ENCODE measurements at regions not wholly inside any gene's neighbourhood (a gene's known extent, or its start where the extent isn't known, plus 50 kb on each side); places are given as distances from the start of the nearest gene placed in this dataset.

- no peaks in the 10 kb centered on the region for H3K4me1 ChIP-seq
- ATAC-seq = no peak
- H3K27ac ChIP-seq = no peak overlapping the region
- TF ChIP-seq, protein P1, sequence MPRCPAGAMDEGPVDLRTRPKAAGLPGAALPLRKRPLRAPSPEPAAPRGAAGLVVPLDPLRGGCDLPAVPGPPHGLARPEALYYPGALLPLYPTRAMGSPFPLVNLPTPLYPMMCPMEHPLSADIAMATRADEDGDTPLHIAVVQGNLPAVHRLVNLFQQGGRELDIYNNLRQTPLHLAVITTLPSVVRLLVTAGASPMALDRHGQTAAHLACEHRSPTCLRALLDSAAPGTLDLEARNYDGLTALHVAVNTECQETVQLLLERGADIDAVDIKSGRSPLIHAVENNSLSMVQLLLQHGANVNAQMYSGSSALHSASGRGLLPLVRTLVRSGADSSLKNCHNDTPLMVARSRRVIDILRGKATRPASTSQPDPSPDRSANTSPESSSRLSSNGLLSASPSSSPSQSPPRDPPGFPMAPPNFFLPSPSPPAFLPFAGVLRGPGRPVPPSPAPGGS (IDR thresholded peaks at IDR 0.05) = no peak
- no peak for TF ChIP-seq NPAS2 (CRISPR knock-in tag; IDR thresholded peaks at IDR 0.05; ENCODE audit: borderline replicate concordance)
- no peak for TF ChIP-seq EHF (CRISPR knock-in tag; IDR thresholded peaks at IDR 0.05)
- TF ChIP-seq JUN (IDR thresholded peaks at IDR 0.05) = no peak
- TF ChIP-seq BHLHE40 (IDR thresholded peaks at IDR 0.05; ENCODE audit: low read depth, low read length) = no peak
- no peak for TF ChIP-seq ZFP36 (IDR thresholded peaks at IDR 0.05; ENCODE audit: borderline replicate concordance, partially characterized antibody)
- TF ChIP-seq, protein P2, sequence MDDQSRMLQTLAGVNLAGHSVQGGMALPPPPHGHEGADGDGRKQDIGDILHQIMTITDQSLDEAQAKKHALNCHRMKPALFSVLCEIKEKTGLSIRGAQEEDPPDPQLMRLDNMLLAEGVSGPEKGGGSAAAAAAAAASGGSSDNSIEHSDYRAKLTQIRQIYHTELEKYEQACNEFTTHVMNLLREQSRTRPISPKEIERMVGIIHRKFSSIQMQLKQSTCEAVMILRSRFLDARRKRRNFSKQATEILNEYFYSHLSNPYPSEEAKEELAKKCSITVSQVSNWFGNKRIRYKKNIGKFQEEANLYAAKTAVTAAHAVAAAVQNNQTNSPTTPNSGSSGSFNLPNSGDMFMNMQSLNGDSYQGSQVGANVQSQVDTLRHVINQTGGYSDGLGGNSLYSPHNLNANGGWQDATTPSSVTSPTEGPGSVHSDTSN (IDR thresholded peaks at IDR 0.05) = no peak
- TF ChIP-seq FOXS1 (CRISPR knock-in tag; IDR thresholded peaks at IDR 0.05) = no peak
- H3K4me3 ChIP-seq = no peak overlapping the region
- WGBS (ENCODE audit: missing lambda C conversion rate) = 17% methylated on average over 11 of the region's 11 CpGs
- DNase-seq (ENCODE audit: low read depth in 1 of 2, low spot score in 1 of 2) = no peak
- H3K4me2 ChIP-seq = no peak overlapping the region
- FAIRE-seq = no peak
- CTCF ChIA-PET = no interaction called here
- POLR2A ChIA-PET = no interaction called here
- no peaks in the 10 kb centered on the region for H3K9me3 ChIP-seq
Measured at GRCh38 chr20:60693496-60694133, 558.4 kb upstream of the CDH4 start.

- ChIA-PET CTCF (interaction anchor here (0.7 kb wide), 1 partner anchor 58 kb away, joined by 3 read pairs; no protein-coding TSS in a partner anchor), POLR2A (no interaction called here)
- no peaks in the 10 kb centered on the region for H3K4me1 ChIP-seq
- no peak overlapping the region for H3K4me3 ChIP-seq
- FAIRE-seq (no peak), ATAC-seq (no peak), DNase-seq (ENCODE audit: low read depth in 1 of 2, low spot score in 1 of 2) (no peak)
- no peak overlapping the region for H3K27ac ChIP-seq
- TF ChIP-seq RNF2 (IDR thresholded peaks at IDR 0.05; ENCODE audit: borderline replicate concordance, low read depth) (no peak), POLR2A (IDR thresholded peaks at IDR 0.05; ENCODE audit: low read length) (no peak), JUN (IDR thresholded peaks at IDR 0.05) (no peak), FOSB (CRISPR knock-in tag; IDR thresholded peaks at IDR 0.05) (no peak), HEYL (CRISPR knock-in tag; IDR thresholded peaks at IDR 0.05) (no peak)
- WGBS (ENCODE audit: missing lambda C conversion rate) = 7% methylated on average over 1 of the region's 1 CpG
- no peaks in the 10 kb centered on the region for H3K9me3 ChIP-seq
- H3K4me2 ChIP-seq = no peak overlapping the region
Measured at GRCh38 chr20:60694763-60695162, 557.3 kb upstream of the CDH4 start.

GRCh38 chr20:60695226-60696000, 556.6 kb upstream of the CDH4 start:
- FAIRE-seq (no peak), ATAC-seq (peak in 1 of 2 experiments; percentile 39; a peak in 1 of 6 replicates), DNase-seq (ENCODE audit: low read depth in 1 of 2, low spot score in 1 of 2) (peak in 1 of 2 experiments; percentile 5)
- ChIA-PET CTCF (interaction anchor here (0.7 to 1.0 kb wide), 2 partner anchors 57 to 533 kb away, joined by 3 read pairs; no protein-coding TSS in a partner anchor), POLR2A (no interaction called here)
- no peak overlapping the region for H3K4me2 ChIP-seq
- TF ChIP-seq MAFK (IDR thresholded peaks at IDR 0.05; ENCODE audit: partially characterized antibody) = peak; percentile 84
- no peak for TF ChIP-seq CBX2 (IDR thresholded peaks at IDR 0.05; ENCODE audit: borderline replicate concordance, low read depth)
- H3K4me3 ChIP-seq = no peak overlapping the region
- no peaks in the 10 kb centered on the region for H3K9me3 ChIP-seq
- no peak overlapping the region for H3K27ac ChIP-seq
- no peaks in the 10 kb centered on the region for H3K4me1 ChIP-seq
- 2% methylated on average over 7 of the region's 7 CpGs for WGBS (ENCODE audit: missing lambda C conversion rate)

- ChIA-PET POLR2A (no interaction called here), CTCF (interaction anchor here (0.7 to 1.3 kb wide), 2 partner anchors 112 to 486 kb away, joined by 3 read pairs; no protein-coding TSS in a partner anchor)
- Histone ChIP-seq H3K27ac (no peak overlapping the region), H3K9me3 (no peaks in the 10 kb centered on the region), H3K4me2 (no peak overlapping the region), H3K4me1 (no peaks in the 10 kb centered on the region), H3K4me3 (no peak overlapping the region)
- no peak for FAIRE-seq
- no peak for ATAC-seq
- no peak for DNase-seq (ENCODE audit: low read depth in 1 of 2, low spot score in 1 of 2)
- 32% methylated on average over 2 of the region's 2 CpGs for WGBS (ENCODE audit: missing lambda C conversion rate)
- TF ChIP-seq, protein P2 (IDR thresholded peaks at IDR 0.05) = no peak
- TF ChIP-seq, protein P3, sequence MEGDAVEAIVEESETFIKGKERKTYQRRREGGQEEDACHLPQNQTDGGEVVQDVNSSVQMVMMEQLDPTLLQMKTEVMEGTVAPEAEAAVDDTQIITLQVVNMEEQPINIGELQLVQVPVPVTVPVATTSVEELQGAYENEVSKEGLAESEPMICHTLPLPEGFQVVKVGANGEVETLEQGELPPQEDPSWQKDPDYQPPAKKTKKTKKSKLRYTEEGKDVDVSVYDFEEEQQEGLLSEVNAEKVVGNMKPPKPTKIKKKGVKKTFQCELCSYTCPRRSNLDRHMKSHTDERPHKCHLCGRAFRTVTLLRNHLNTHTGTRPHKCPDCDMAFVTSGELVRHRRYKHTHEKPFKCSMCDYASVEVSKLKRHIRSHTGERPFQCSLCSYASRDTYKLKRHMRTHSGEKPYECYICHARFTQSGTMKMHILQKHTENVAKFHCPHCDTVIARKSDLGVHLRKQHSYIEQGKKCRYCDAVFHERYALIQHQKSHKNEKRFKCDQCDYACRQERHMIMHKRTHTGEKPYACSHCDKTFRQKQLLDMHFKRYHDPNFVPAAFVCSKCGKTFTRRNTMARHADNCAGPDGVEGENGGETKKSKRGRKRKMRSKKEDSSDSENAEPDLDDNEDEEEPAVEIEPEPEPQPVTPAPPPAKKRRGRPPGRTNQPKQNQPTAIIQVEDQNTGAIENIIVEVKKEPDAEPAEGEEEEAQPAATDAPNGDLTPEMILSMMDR (IDR thresholded peaks at IDR 0.05) = no peak
- TF ChIP-seq ZNF302 (CRISPR knock-in tag; IDR thresholded peaks at IDR 0.05) (no peak), MYC (IDR thresholded peaks at IDR 0.05; ENCODE audit: borderline replicate concordance, low read length) (no peak), TFCP2L1 (CRISPR knock-in tag; IDR thresholded peaks at IDR 0.05) (no peak), JUNB (IDR thresholded peaks at IDR 0.05) (no peak), CEBPB (IDR thresholded peaks at IDR 0.05) (no peak), USF2 (IDR thresholded peaks at IDR 0.05) (no peak), CHD2 (IDR thresholded peaks at IDR 0.05; ENCODE audit: low read length, partially characterized antibody) (no peak)
- TF ChIP-seq, protein P1 (IDR thresholded peaks at IDR 0.05) = no peak
Measured at GRCh38 chr20:60697252-60697651, 554.8 kb upstream of the CDH4 start.
